ENCODE measurements at regions not wholly inside any gene's neighbourhood (a gene's known extent, or its start where the extent isn't known, plus 50 kb on each side); places are given as distances from the start of the nearest gene placed in this dataset.

DNA sequence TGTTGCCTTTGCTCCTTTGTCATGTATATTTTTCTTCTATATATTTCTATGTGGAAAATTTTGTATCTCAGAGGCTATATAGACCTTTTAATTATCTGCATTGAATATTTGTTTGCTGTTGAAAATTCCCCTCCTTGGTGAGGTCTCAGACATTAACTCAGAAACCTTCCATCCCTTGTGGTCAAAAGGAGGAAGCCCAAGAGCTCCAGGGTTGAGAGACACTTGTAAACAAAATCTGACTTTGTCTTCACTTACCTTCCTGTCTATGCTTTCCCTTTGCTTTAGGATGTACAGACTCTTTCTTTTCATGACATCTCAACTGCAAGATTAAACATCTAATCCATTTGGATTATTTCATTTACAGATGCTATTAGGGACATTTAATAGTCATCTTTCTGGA, 157.5 kb downstream of the PCDH20 start (continued):
- peak; percentile 54; the same call in 1 of the 2 replicates for TF ChIP-seq RUNX3 (IDR thresholded peaks at IDR 0.05; ENCODE audit: low read length)
- TF ChIP-seq RELA (IDR thresholded peaks at IDR 0.05; ENCODE audit: borderline replicate concordance, partially characterized antibody) = no peak
- no peak for TF ChIP-seq FOXK2 (IDR thresholded peaks at IDR 0.05)

GRCh38 chr13:61255040-61255796, 160.4 kb downstream of the PCDH20 start:
- Histone ChIP-seq H2AFZ (ENCODE audit: control insufficient read depth, low read depth, low read length) (no peak overlapping the region), H4K20me1 (ENCODE audit: control insufficient read depth, insufficient read depth) (no peaks in the 10 kb centered on the region), H3K27ac (ENCODE audit: control insufficient read depth, insufficient read depth) (no peak overlapping the region), H3K79me2 (ENCODE audit: control insufficient read depth, insufficient read depth, low read length) (no peaks in the 10 kb centered on the region), H3K27me3 (replicated peaks in 1 of 2; ENCODE audit: control insufficient read depth in 2 of 2, insufficient read depth in 2 of 2, low read length in 1 of 2) (no peaks in the 10 kb centered on the region), H3K4me2 (ENCODE audit: control insufficient read depth, insufficient read depth) (no peak overlapping the region), H3K4me1 (ENCODE audit: control insufficient read depth, insufficient read depth, low read length) (no peaks in the 10 kb centered on the region), H3K36me3 (ENCODE audit: control insufficient read depth in 2 of 2, insufficient read depth in 2 of 2, low read length in 1 of 2) (no peaks in the 10 kb centered on the region), H3K9me3 (replicated peaks; ENCODE audit: control insufficient read depth, insufficient read depth, low read length) (no peaks in the 10 kb centered on the region), H3K9ac (ENCODE audit: control insufficient read depth, insufficient read depth, low read length) (no peak overlapping the region), H3K4me3 (no peak overlapping the region)
- RAD21 ChIA-PET (ENCODE audit: unreplicated experiment) = interaction anchor here (0.7 kb wide), 1 partner anchor 210 kb away, joined by 3 read pairs; no protein-coding TSS in a partner anchor
- CTCF ChIA-PET = interaction anchor here (0.9 to 2.3 kb wide), 5 partner anchors 9 to 627 kb away, joined by 3 to 5 read pairs (median 3); no protein-coding TSS in a partner anchor
- 16% methylated on average over 4 of the region's 4 CpGs for WGBS (ENCODE audit: insufficient coverage, insufficient replicate concordance, low lambda C conversion rate, missing lambda C conversion rate)
- ATAC-seq (no peak), FAIRE-seq (no peak), DNase-seq (ENCODE audit: low read depth, low spot score) (no peak)
- in situ Hi-C loops (cut with MboI) (no loop called here), intact Hi-C loops (cut with micrococcal nuclease; ENCODE audit: unreplicated experiment) (loop anchor here (10.0 kb wide), 3 partner anchors 60 to 950 kb away; no protein-coding TSS in a partner anchor)
- TF ChIP-seq CTCF (IDR thresholded peaks at IDR 0.05 in 2 of 3, conservative IDR thresholded peaks at IDR 0.05 in 1 of 3; ENCODE audit: control insufficient read depth in 2 of 3, extremely low read depth in 1 of 3, insufficient read depth in 1 of 3, low read depth in 3 of 3, low read length in 3 of 3) = 0 out of 6 replicates have a peak, but pooled peaks of 1 of the 3 experiments have one; percentile 0
- TF ChIP-seq, protein P1, sequence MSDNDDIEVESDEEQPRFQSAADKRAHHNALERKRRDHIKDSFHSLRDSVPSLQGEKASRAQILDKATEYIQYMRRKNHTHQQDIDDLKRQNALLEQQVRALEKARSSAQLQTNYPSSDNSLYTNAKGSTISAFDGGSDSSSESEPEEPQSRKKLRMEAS (IDR thresholded peaks at IDR 0.05; ENCODE audit: low read depth, low read length) = no peak
- no peak for TF ChIP-seq FOXK2 (IDR thresholded peaks at IDR 0.05)
- no TSS peak for BruUV-seq (replicated peaks)
- POLR2A ChIA-PET = no interaction called here
- SMC1A ChIA-PET (ENCODE audit: uncharacterized antibody, unreplicated experiment) = interaction anchor here (0.7 to 8.0 kb wide), 7 partner anchors 8 to 211 kb away, joined by 3 to 66 read pairs (median 4); no protein-coding TSS in a partner anchor

All from GM12878 (cell line).